ENCODE measurements at regions not wholly inside any gene's neighbourhood (a gene's known extent, or its start where the extent isn't known, plus 50 kb on each side); places are given as distances from the start of the nearest gene placed in this dataset.

GRCh38 chr12:116404913-116405611, 127.6 kb upstream of the MED13L start:
- POLR2A ChIA-PET = no interaction called here
- Histone ChIP-seq H3K9me3 (ENCODE audit: control insufficient read depth in 1 of 2, insufficient read depth in 1 of 2, low read length in 2 of 2) (no peaks in the 10 kb centered on the region), H3K27me3 (ENCODE audit: control insufficient read depth in 1 of 2, insufficient read depth in 2 of 2, low read length in 2 of 2) (no peaks in the 10 kb centered on the region), H3K27ac (ENCODE audit: low read depth in 1 of 2, low read length in 2 of 2) (no peak overlapping the region), H3K4me3 (ENCODE audit: low read length) (no peak overlapping the region), H3K36me3 (ENCODE audit: insufficient read depth, low read length) (no peaks in the 10 kb centered on the region), H3K4me1 (ENCODE audit: insufficient read depth, low read length) (no peaks in the 10 kb centered on the region)
- Mint-ChIP-seq H3K27ac (no peak overlapping the region), H3K4me1 (ENCODE audit: low read depth) (no peaks in the 10 kb centered on the region), H3K36me3 (ENCODE audit: low read depth) (no peaks in the 10 kb centered on the region), H3K4me3 (no peak overlapping the region), H3K9me3 (no peaks in the 10 kb centered on the region), H3K27me3 (no peaks in the 10 kb centered on the region)
- TF ChIP-seq CTCF (IDR thresholded peaks at IDR 0.05) = no peak
- ATAC-seq (ENCODE audit: poor library complexity) (no peak), DNase-seq (no peak)
- CTCF ChIA-PET = no interaction called here
- intact Hi-C loops (cut with DNase I, micrococcal nuclease) = no loop called here

GRCh38 chr12:116406529-116406928, 129.0 kb upstream of the MED13L start:
- no peaks in the 10 kb centered on the region for H3K9me3 ChIP-seq (ENCODE audit: control insufficient read depth in 1 of 2, insufficient read depth in 1 of 2, low read length in 2 of 2)
- no peak overlapping the region for H3K27ac ChIP-seq (ENCODE audit: low read depth in 1 of 2, low read length in 2 of 2)
- ATAC-seq (ENCODE audit: poor library complexity) (no peak), DNase-seq (peak in 3 of 14 experiments; percentile 15 to 69 (median 59))
- no peaks in the 10 kb centered on the region for H3K27me3 Mint-ChIP-seq
- H3K4me1 Mint-ChIP-seq (ENCODE audit: low read depth) = no peaks in the 10 kb centered on the region
- no peaks in the 10 kb centered on the region for H3K9me3 Mint-ChIP-seq
- H3K4me3 Mint-ChIP-seq = no peak overlapping the region
- intact Hi-C loops (cut with DNase I, micrococcal nuclease) = no loop called here
- no peaks in the 10 kb centered on the region for H3K4me1 ChIP-seq (ENCODE audit: insufficient read depth, low read length)
- ChIA-PET POLR2A (no interaction called here), CTCF (no interaction called here)
- no peaks in the 10 kb centered on the region for H3K27me3 ChIP-seq (ENCODE audit: control insufficient read depth in 1 of 2, insufficient read depth in 2 of 2, low read length in 2 of 2)
- no peak overlapping the region for H3K4me3 ChIP-seq (ENCODE audit: low read length)
- H3K27ac Mint-ChIP-seq = no peak overlapping the region
- TF ChIP-seq CTCF (IDR thresholded peaks at IDR 0.05) = no peak
- no peaks in the 10 kb centered on the region for H3K36me3 ChIP-seq (ENCODE audit: insufficient read depth, low read length)
- H3K36me3 Mint-ChIP-seq (ENCODE audit: low read depth) = no peaks in the 10 kb centered on the region

GRCh38 chr12:116408489-116409250, 131.2 kb upstream of the MED13L start:
- no peak overlapping the region for H3K27ac Mint-ChIP-seq
- CTCF ChIA-PET = no interaction called here

More at GRCh38 chr12:116408489-116409250, 131.2 kb upstream of the MED13L start:
- no peaks in the 10 kb centered on the region for H3K27me3 ChIP-seq (ENCODE audit: control insufficient read depth in 1 of 2, insufficient read depth in 2 of 2, low read length in 2 of 2)
- H3K4me3 ChIP-seq (ENCODE audit: low read length) = no peak overlapping the region
- Mint-ChIP-seq H3K27me3 (no peaks in the 10 kb centered on the region), H3K4me1 (ENCODE audit: low read depth) (no peaks in the 10 kb centered on the region), H3K4me3 (no peak overlapping the region), H3K9me3 (no peaks in the 10 kb centered on the region), H3K36me3 (ENCODE audit: low read depth) (no peaks in the 10 kb centered on the region)
- no peak for DNase-seq
- H3K36me3 ChIP-seq (ENCODE audit: insufficient read depth, low read length) = no peaks in the 10 kb centered on the region
- POLR2A ChIA-PET = no interaction called here
- no peak overlapping the region for H3K27ac ChIP-seq (ENCODE audit: low read depth in 1 of 2, low read length in 2 of 2)
- intact Hi-C loops (cut with DNase I, micrococcal nuclease) = no loop called here
- H3K9me3 ChIP-seq (ENCODE audit: control insufficient read depth in 1 of 2, insufficient read depth in 1 of 2, low read length in 2 of 2) = no peaks in the 10 kb centered on the region
- H3K4me1 ChIP-seq (ENCODE audit: insufficient read depth, low read length) = no peaks in the 10 kb centered on the region
- ATAC-seq (ENCODE audit: poor library complexity) = no peak
- TF ChIP-seq CTCF (IDR thresholded peaks at IDR 0.05) = no peak
